Fibroblast of lung (primary cell): ENCODE measurements at regions not wholly inside any gene's neighbourhood (a gene's known extent, or its start where the extent isn't known, plus 50 kb on each side); places are given as distances from the start of the nearest gene placed in this dataset.
A peak's percentile ranks its signal among the peaks of the same experiment; 100 is the strongest.

Experiments
- DNase-seq, 2 donors: peaks; one replicate each; pipeline versions ENCODE4 v3.0.0 to v3.0.0-alpha.2; 2010; ENCODE audit warnings: low read depth in 2 of 2
- H2AFZ ChIP-seq: 2 replicates; pipeline ENCODE4 v1.5.1; 2012; ENCODE audit warnings: low read length, control low read depth, inconsistent platforms
- H3K27ac ChIP-seq: 2 replicates; pipeline ENCODE4 v1.5.1; 2011; ENCODE audit warnings: low read length, control low read depth; ENCODE audit not compliant: insufficient read depth
- H3K27me3 ChIP-seq: 2 replicates; pipeline ENCODE4 v1.5.1; 2011; ENCODE audit warnings: mild to moderate bottlenecking, low read length; ENCODE audit not compliant: control insufficient read depth, insufficient read depth
- H3K36me3 ChIP-seq: 2 replicates; pipeline ENCODE4 v1.5.1; 2011; ENCODE audit warnings: low read length; ENCODE audit not compliant: control insufficient read depth, insufficient read depth
- H3K4me1 ChIP-seq: 2 replicates; pipeline ENCODE4 v1.5.1; 2011; ENCODE audit warnings: low read length; ENCODE audit not compliant: control insufficient read depth, insufficient read depth; ENCODE audit errors: extremely low read depth
- H3K4me2 ChIP-seq: 2 replicates; pipeline ENCODE4 v1.5.1; 2011; ENCODE audit warnings: low read length, control low read depth; ENCODE audit not compliant: insufficient read depth; ENCODE audit errors: extremely low read depth
- H3K4me3 ChIP-seq, 4 experiments: fragments of 200-600 bp in 1 of 4; sonication (generic) in 1 of 4; replicated peaks in 1 of 4; 2 replicates each; pipeline ENCODE4 v1.5.1; 2011 to 2016; ENCODE audit warnings: low read length in 4 of 4, low read depth in 3 of 4, mild to moderate bottlenecking in 3 of 4, control low read depth in 2 of 4, inconsistent platforms in 1 of 4, mixed read lengths in 1 of 4; ENCODE audit not compliant: insufficient read depth in 1 of 4; ENCODE audit errors: control extremely low read depth in 1 of 4
- H3K79me2 ChIP-seq: 2 replicates; pipeline ENCODE4 v1.5.1; 2012; ENCODE audit warnings: mild to moderate bottlenecking, low read length, inconsistent platforms; ENCODE audit not compliant: control insufficient read depth, insufficient read depth
- H3K9ac ChIP-seq: 2 replicates; pipeline ENCODE4 v1.5.1; 2011; ENCODE audit warnings: mild to moderate bottlenecking, low read length, control low read depth; ENCODE audit not compliant: insufficient read depth
- H3K9me3 ChIP-seq: 2 replicates; pipeline ENCODE4 v1.5.1; 2012; ENCODE audit warnings: low read depth, low read length; ENCODE audit not compliant: control insufficient read depth, insufficient read depth
- H4K20me1 ChIP-seq: 2 replicates; pipeline ENCODE4 v1.5.1; 2011; ENCODE audit warnings: low read length; ENCODE audit not compliant: control insufficient read depth, insufficient read depth; ENCODE audit errors: extremely low read depth
- EZH2 ChIP-seq: IDR thresholded peaks from 2 replicates; pipeline ENCODE4 v1.5.1; 2012; ENCODE audit warnings: low read length, control low read depth, mild to moderate bottlenecking; ENCODE audit errors: missing control alignments
- TF ChIP-seq, protein P1 (sequence below), 2 donors: IDR thresholded peaks in 1 of 2; conservative IDR thresholded peaks in 1 of 2; 1 replicate in 1 of 2; 2 replicates in 1 of 2; pipeline ENCODE4 v1.5.1; 2011 to 2012; ENCODE audit warnings: low read length in 2 of 2, control low read depth in 1 of 2, inconsistent platforms in 1 of 2, low read depth in 1 of 2, mild to moderate bottlenecking in 1 of 2

DNA sequence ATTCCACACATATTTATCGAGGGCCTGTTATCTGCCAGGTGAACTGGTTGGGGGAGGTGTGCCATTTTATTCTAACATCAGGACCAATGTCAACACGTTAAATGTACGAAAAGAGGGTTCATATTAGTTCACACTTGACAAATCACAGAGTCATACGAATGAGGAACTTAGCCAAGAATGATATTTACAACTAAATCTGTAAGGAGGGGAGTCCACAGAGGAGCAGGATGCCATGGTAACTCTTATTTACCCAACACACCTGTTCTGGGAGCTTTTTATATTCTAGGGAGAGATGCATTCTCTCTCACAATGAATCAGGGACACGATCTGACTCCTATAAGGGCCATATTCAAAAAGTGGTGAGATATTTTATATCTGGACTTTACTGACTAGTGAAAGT is 144.1 kb downstream of the CDC42EP3 start:
- no peak overlapping the region for H3K4me2 ChIP-seq
- no peak overlapping the region for H3K9ac ChIP-seq
- DNase-seq, result no peak
- no peak overlapping the region for H3K4me3 ChIP-seq
- no peaks in the 10 kb centered on the region for H4K20me1 ChIP-seq
- no peaks in the 10 kb centered on the region for H3K9me3 ChIP-seq
- H3K36me3 ChIP-seq, result no peaks in the 10 kb centered on the region
- H3K4me1 ChIP-seq, result peaks cover 5% of the 10 kb centered on the region
- H3K27ac ChIP-seq, result no peak overlapping the region
- H3K27me3 ChIP-seq, result no peaks in the 10 kb centered on the region
- no peaks in the 10 kb centered on the region for H3K79me2 ChIP-seq
- H2AFZ ChIP-seq, result no peak overlapping the region
- TF ChIP-seq, protein P1, sequence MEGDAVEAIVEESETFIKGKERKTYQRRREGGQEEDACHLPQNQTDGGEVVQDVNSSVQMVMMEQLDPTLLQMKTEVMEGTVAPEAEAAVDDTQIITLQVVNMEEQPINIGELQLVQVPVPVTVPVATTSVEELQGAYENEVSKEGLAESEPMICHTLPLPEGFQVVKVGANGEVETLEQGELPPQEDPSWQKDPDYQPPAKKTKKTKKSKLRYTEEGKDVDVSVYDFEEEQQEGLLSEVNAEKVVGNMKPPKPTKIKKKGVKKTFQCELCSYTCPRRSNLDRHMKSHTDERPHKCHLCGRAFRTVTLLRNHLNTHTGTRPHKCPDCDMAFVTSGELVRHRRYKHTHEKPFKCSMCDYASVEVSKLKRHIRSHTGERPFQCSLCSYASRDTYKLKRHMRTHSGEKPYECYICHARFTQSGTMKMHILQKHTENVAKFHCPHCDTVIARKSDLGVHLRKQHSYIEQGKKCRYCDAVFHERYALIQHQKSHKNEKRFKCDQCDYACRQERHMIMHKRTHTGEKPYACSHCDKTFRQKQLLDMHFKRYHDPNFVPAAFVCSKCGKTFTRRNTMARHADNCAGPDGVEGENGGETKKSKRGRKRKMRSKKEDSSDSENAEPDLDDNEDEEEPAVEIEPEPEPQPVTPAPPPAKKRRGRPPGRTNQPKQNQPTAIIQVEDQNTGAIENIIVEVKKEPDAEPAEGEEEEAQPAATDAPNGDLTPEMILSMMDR (conservative IDR thresholded peaks at IDR 0.05 in 1 of 2, IDR thresholded peaks at IDR 0.05 in 1 of 2; ENCODE audit: low read depth in 1 of 2, low read length in 2 of 2), result no peak
- no peak for TF ChIP-seq EZH2

DNA sequence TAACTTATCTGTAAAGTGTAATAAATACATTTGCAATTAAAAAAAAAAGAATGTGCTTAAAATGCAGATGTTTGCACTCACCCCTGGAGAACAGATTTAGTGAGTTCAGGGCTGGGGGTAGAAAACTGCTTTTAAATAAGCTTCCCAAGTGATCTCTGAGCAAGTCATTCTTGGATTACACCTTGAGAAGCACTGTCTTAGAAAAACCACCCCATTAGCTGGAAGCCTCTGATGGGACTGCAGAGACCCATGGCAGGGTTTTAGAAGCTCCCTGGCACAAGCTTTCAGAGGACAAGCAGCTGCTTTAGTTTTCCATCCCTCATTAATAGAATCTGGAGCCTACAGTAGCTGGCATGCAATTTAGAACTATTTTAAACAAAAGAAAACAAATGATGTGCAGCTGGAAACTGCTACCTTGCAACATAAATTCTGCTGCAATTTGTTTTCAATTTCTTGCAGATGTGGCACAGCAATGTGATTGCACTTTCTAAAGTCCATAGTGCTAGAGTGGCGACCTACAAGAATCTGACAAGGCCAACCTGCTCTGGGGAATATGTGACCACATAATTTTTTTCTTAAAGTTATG is 141.5 kb downstream of the CDC42EP3 start:
- Histone ChIP-seq H3K4me2 (no peak overlapping the region), H3K4me1 (no peaks in the 10 kb centered on the region), H3K27ac (no peak overlapping the region), H3K9ac (no peak overlapping the region), H3K27me3 (no peaks in the 10 kb centered on the region), H3K36me3 (no peaks in the 10 kb centered on the region), H3K9me3 (no peaks in the 10 kb centered on the region), H3K4me3 (no peak overlapping the region), H4K20me1 (no peaks in the 10 kb centered on the region), H2AFZ (no peak overlapping the region), H3K79me2 (no peaks in the 10 kb centered on the region)
- peak in 1 of 2 donors; percentile 61 for DNase-seq
- TF ChIP-seq EZH2, result no peak
- TF ChIP-seq, protein P1 (conservative IDR thresholded peaks at IDR 0.05 in 1 of 2, IDR thresholded peaks at IDR 0.05 in 1 of 2; ENCODE audit: low read depth in 1 of 2, low read length in 2 of 2), result no peak

DNA sequence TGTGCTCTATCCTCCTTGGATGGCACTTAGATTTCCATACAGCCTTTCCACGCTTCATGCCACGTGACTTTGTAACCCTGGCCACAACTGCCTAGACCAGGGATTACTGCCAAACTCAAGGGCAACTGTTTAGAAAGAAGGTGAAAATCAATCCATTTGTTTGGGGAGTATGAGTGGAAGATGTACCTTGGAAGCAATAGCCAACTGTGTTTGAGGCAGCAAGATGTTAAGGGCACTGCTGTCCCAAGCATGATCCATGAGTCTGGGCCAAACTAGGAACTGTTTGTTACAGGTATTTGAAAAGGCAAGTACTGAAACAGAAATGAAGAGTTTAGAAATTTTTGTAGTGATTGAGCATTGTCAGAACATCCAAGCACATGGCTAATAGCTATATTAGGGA is 138.9 kb downstream of the CDC42EP3 start:
- Histone ChIP-seq H3K79me2 (no peaks in the 10 kb centered on the region), H3K4me3 (no peak overlapping the region), H3K27ac (no peak overlapping the region), H3K9ac (no peak overlapping the region), H3K4me2 (no peak overlapping the region), H2AFZ (no peak overlapping the region), H4K20me1 (no peaks in the 10 kb centered on the region), H3K36me3 (no peaks in the 10 kb centered on the region), H3K27me3 (no peaks in the 10 kb centered on the region), H3K9me3 (no peaks in the 10 kb centered on the region), H3K4me1 (no peaks in the 10 kb centered on the region)
- TF ChIP-seq, protein P1 (conservative IDR thresholded peaks at IDR 0.05 in 1 of 2, IDR thresholded peaks at IDR 0.05 in 1 of 2; ENCODE audit: low read depth in 1 of 2, low read length in 2 of 2), result no peak
- no peak for TF ChIP-seq EZH2
- DNase-seq, result no peak
